Glutamatergic neuron (in vitro differentiated cells): ENCODE measurements at regions not wholly inside any gene's neighbourhood (a gene's known extent, or its start where the extent isn't known, plus 50 kb on each side); places are given as distances from the start of the nearest gene placed in this dataset.

Experiments
- DNase-seq: peaks from one replicate; pipeline ENCODE4 v3.0.0; 2022
- H3K27ac Mint-ChIP-seq: one replicate; pipeline ENCODE4 v1.8.0; 2020; ENCODE audit warnings: mild to moderate bottlenecking, mixed read lengths, inconsistent platforms; ENCODE audit not compliant: unreplicated experiment
- H3K27me3 Mint-ChIP-seq: one replicate; pipeline ENCODE4 v1.8.0; 2020; ENCODE audit warnings: mild to moderate bottlenecking, moderate library complexity, mixed read lengths, inconsistent platforms; ENCODE audit not compliant: unreplicated experiment
- H3K36me3 Mint-ChIP-seq: one replicate; pipeline ENCODE4 v1.8.0; 2020; ENCODE audit warnings: mild to moderate bottlenecking, mixed read lengths, inconsistent platforms; ENCODE audit not compliant: unreplicated experiment
- H3K4me1 Mint-ChIP-seq: one replicate; pipeline ENCODE4 v1.8.0; 2020; ENCODE audit warnings: mild to moderate bottlenecking, low read depth, mixed read lengths, inconsistent platforms; ENCODE audit not compliant: unreplicated experiment
- H3K4me3 Mint-ChIP-seq: one replicate; pipeline ENCODE4 v1.8.0; 2020; ENCODE audit warnings: mild to moderate bottlenecking, mixed read lengths, inconsistent platforms; ENCODE audit not compliant: unreplicated experiment
- H3K9me3 Mint-ChIP-seq: one replicate; pipeline ENCODE4 v1.8.0; 2020; ENCODE audit warnings: mild to moderate bottlenecking, moderate library complexity, mixed read lengths, inconsistent platforms; ENCODE audit not compliant: unreplicated experiment
- TF ChIP-seq, protein P1 (sequence below): fragments of 200-600 bp; sonication (generic); IDR thresholded peaks from one replicate; pipeline ENCODE4 v1.5.0; 2021; ENCODE audit not compliant: partially characterized antibody, unreplicated experiment

DNA sequence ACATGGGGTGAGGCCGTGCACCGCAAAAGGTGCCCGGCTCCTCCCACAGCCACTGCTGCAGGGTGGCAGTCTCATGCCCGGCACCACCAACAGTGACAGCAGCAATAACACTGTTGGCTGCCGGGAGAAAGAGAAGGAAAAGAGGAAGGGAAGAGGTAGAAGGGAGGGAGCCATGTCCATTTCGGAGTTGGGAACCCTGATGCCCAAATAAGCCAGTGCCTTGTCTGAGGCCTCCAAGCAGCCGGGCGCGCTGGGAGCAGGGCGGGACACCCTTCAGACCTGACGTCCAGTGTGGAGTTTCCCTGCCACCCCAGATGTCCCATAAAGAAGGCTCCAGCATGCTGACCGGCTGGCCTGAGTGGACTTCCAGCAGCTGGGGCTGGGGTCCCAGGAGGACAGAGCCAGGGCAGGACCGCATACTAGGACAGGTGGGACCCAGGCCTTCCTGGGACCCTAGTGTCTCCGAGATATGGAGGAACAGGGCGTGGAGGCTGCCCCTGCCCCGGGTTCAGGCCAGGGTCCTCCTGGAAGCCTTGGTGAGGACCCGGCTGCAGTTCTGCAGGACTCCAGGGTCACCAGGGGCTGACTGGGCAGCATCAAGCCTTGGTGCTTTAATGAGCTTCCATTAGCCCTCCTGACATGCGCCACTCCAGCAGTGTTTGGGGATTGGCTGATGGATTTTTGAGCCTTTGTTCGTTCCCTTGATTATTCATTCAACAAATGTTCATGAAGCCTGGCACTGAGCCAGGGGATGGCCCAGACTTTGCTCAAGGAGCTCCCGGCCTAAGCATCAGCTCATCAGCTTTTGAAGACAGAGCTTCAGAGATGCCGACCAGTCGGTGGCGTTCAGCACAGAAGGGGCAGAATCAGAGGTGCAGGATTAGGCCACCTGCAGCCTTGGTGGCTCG, 223.6 kb upstream of the CIBAR2 start:
- Mint-ChIP-seq H3K4me1 (peaks cover 27% of the 10 kb centered on the region), H3K27ac (no peak overlapping the region), H3K36me3 (no peaks in the 10 kb centered on the region), H3K4me3 (peak overlapping the region; percentile 64), H3K27me3 (peaks cover 14% of the 10 kb centered on the region), H3K9me3 (peaks cover 10% of the 10 kb centered on the region)
- no peak for DNase-seq
- TF ChIP-seq, protein P1, sequence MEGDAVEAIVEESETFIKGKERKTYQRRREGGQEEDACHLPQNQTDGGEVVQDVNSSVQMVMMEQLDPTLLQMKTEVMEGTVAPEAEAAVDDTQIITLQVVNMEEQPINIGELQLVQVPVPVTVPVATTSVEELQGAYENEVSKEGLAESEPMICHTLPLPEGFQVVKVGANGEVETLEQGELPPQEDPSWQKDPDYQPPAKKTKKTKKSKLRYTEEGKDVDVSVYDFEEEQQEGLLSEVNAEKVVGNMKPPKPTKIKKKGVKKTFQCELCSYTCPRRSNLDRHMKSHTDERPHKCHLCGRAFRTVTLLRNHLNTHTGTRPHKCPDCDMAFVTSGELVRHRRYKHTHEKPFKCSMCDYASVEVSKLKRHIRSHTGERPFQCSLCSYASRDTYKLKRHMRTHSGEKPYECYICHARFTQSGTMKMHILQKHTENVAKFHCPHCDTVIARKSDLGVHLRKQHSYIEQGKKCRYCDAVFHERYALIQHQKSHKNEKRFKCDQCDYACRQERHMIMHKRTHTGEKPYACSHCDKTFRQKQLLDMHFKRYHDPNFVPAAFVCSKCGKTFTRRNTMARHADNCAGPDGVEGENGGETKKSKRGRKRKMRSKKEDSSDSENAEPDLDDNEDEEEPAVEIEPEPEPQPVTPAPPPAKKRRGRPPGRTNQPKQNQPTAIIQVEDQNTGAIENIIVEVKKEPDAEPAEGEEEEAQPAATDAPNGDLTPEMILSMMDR = no peak

DNA sequence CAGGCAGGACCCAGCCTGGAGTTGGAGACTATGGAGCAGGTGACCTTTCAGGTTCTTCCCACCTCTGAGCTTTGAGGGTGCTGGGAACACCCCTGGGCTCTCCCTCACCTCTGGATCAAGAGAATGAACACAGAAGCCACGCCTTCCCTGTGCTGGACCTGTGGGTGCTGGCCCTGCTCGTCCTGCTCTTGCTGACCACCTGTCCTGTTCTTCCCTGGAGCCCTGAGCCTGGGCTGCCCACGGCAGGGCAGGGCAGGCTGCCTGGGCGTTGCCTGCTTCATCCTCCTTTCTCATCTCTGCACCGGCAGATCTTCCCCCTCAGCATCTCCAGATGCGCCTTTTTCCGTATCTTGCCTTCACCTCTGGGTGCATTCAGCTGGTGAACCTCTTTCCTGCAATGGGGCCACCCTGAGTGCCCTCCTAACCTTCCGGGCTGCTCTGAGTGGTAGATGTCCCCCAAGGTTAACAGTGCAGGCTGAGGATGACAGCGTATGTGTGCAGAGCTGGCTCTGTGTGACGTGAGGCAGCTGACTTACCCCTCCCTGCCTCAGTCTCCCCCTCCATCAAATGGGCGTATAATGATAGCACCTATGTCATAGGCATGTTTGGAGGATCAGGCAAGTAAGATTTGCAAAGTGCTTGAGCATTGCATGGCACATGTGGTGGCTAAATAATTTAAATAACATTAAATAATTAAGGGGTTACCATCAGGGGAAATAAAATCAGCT, 225.8 kb upstream of the CIBAR2 start:
- no peak for DNase-seq
- TF ChIP-seq, protein P1 = no peak
- H3K36me3 Mint-ChIP-seq = no peaks in the 10 kb centered on the region
- H3K4me3 Mint-ChIP-seq = no peak overlapping the region
- H3K27ac Mint-ChIP-seq = no peak overlapping the region
- peaks cover 14% of the 10 kb centered on the region for H3K27me3 Mint-ChIP-seq
- peaks cover 9% of the 10 kb centered on the region for H3K9me3 Mint-ChIP-seq
- peaks cover 35% of the 10 kb centered on the region for H3K4me1 Mint-ChIP-seq

DNA sequence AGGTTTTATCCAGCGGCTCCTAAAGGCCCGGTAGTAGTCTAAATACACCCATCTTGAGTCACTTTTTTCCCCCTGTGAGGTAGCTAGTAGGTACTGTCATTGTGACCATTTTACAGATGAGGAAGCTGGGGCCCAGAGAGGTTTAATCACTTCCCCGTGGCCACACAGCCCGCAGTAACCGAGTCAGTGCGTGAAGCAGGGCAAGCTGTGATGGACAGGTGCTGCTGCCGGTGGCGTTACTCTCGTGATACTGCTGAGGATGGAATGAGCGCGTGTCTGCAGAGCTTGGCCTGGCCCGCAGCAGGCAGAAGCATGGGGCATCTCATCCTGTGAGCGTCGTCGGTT, 226.3 kb upstream of the CIBAR2 start:
- H3K9me3 Mint-ChIP-seq = peaks cover 9% of the 10 kb centered on the region
- peaks cover 35% of the 10 kb centered on the region for H3K4me1 Mint-ChIP-seq
- no peak overlapping the region for H3K27ac Mint-ChIP-seq
- peaks cover 14% of the 10 kb centered on the region for H3K27me3 Mint-ChIP-seq
- TF ChIP-seq, protein P1 = no peak
- DNase-seq = no peak
- H3K4me3 Mint-ChIP-seq = no peak overlapping the region
- H3K36me3 Mint-ChIP-seq = no peaks in the 10 kb centered on the region

DNA sequence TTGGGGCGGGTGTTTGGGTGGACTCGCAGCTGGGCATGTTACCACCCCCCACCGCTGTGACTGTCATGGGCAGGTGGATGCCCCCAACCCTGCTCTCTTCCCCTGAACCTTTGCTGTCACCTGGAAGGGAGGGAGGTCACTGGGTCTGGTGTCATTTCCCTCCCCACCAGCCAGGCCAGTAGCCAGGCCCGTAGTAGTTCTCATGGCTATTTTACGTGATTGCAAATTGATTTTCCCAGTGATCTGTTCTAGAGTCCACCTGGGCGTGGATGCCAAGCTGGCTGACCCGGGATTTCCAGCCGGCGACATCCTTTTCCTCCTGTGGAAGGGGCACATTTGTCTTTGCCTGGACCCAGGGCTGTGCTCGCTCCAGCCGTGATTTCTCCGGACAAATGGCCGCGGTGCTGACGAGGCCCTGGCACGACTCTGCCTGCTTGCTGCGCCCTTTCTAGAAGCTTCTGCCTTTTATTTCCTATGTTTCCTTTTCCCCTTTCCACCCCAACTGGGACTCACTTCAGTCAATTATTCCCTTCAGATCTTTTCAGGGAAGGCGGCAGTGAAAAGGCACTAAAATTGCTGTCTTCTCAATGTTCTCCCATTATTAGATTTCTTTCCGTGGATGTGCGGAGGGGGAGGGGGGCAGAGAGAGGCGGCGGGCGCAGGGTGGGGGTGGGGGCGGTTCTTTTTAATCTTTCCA, 226.9 kb upstream of the CIBAR2 start:
- TF ChIP-seq, protein P1 = no peak
- Mint-ChIP-seq H3K36me3 (no peaks in the 10 kb centered on the region), H3K9me3 (peaks cover 6% of the 10 kb centered on the region), H3K4me1 (peaks cover 31% of the 10 kb centered on the region), H3K27ac (no peak overlapping the region), H3K27me3 (peaks cover 14% of the 10 kb centered on the region), H3K4me3 (no peak overlapping the region)
- DNase-seq = no peak
